SK-N-MC (cell line): ENCODE measurements at regions not wholly inside any gene's neighbourhood (a gene's known extent, or its start where the extent isn't known, plus 50 kb on each side); places are given as distances from the start of the nearest gene placed in this dataset.

Experiments
- EZH2 ChIP-seq: fragments of 200-600 bp; sonication (generic); IDR thresholded peaks from one replicate; pipeline ENCODE4 v1.6.1; 2017; ENCODE audit warnings: antibody characterized with exemption
- FOXP2 ChIP-seq: optimal IDR thresholded peaks from 2 replicates; pipeline ENCODE3; 2011; ENCODE audit warnings: mild to moderate bottlenecking, moderate library complexity; ENCODE audit not compliant: insufficient read depth; ENCODE audit errors: extremely low read length, control extremely low read depth
- POLR2AphosphoS5 ChIP-seq: IDR thresholded peaks from 2 replicates; pipeline ENCODE4 v1.6.1; 2012; ENCODE audit warnings: mild to moderate bottlenecking, low read depth, low read length, borderline replicate concordance

GRCh38 chr3:78201091-78201490 lies 1161.2 kb downstream of the ROBO2 start:
- TF ChIP-seq EZH2 (no peak), POLR2AphosphoS5 (no peak), FOXP2 (no peak)
